ENCODE measurements at regions not wholly inside any gene's neighbourhood (a gene's known extent, or its start where the extent isn't known, plus 50 kb on each side); places are given as distances from the start of the nearest gene placed in this dataset.

GRCh38 chr12:107362960-107363359 is 269.6 kb upstream of the CRY1 start:
- POLR2A ChIA-PET (ENCODE audit: unreplicated experiment), result no interaction called here
- DNase-seq (no peak), ATAC-seq (no peak)
- CTCF ChIA-PET, result no interaction called here
- Histone ChIP-seq H3K9me3 (ENCODE audit: low read length) (no peaks in the 10 kb centered on the region), H3K4me1 (ENCODE audit: insufficient read depth, low read length) (peaks cover 13% of the 10 kb centered on the region), H3K27ac (ENCODE audit: low read length) (no peak overlapping the region), H3K9ac (ENCODE audit: low read length) (no peak overlapping the region), H3K4me2 (ENCODE audit: low read length) (no peak overlapping the region), H3K27me3 (ENCODE audit: low read length) (no peaks in the 10 kb centered on the region), H3K9me2 (replicated peaks; ENCODE audit: low read length) (no peaks in the 10 kb centered on the region), H4K20me1 (ENCODE audit: low read length) (no peaks in the 10 kb centered on the region), H3F3A (ENCODE audit: low read length, unreplicated experiment) (no peaks in the 10 kb centered on the region), H2AFZ (ENCODE audit: low read length) (no peak overlapping the region), H3K79me2 (ENCODE audit: low read length) (no peaks in the 10 kb centered on the region; the same call in 1 of the 2 replicates), H3K36me3 (ENCODE audit: low read depth, low read length) (no peaks in the 10 kb centered on the region), H3K4me3 (ENCODE audit: low read length) (no peak overlapping the region)
- BruUV-seq (replicated peaks), result no TSS peak
- TF ChIP-seq CTCF (conservative IDR thresholded peaks at IDR 0.05; ENCODE audit: low read depth, low read length) (no peak), EZH2phosphoT487 (IDR thresholded peaks at IDR 0.05; ENCODE audit: borderline replicate concordance, low read length) (no peak), EZH2 (IDR thresholded peaks at IDR 0.05; ENCODE audit: low read length, unreplicated experiment) (no peak)
- intact Hi-C loops (cut with micrococcal nuclease), result no loop called here

GRCh38 chr12:107364875-107365518 is 271.6 kb upstream of the CRY1 start:
- H3K79me2 ChIP-seq (ENCODE audit: low read length), result no peaks in the 10 kb centered on the region
- H3K4me3 ChIP-seq (ENCODE audit: low read length), result no peak overlapping the region
- no peaks in the 10 kb centered on the region for H3K9me3 ChIP-seq (ENCODE audit: low read length)
- no peak overlapping the region for H3K27ac ChIP-seq (ENCODE audit: low read length)
- H3F3A ChIP-seq (ENCODE audit: low read length, unreplicated experiment), result no peaks in the 10 kb centered on the region
- ATAC-seq (no peak), DNase-seq (no peak)
- POLR2A ChIA-PET (ENCODE audit: unreplicated experiment), result no interaction called here
- TF ChIP-seq CTCF (conservative IDR thresholded peaks at IDR 0.05; ENCODE audit: low read depth, low read length) (no peak), EZH2 (IDR thresholded peaks at IDR 0.05; ENCODE audit: low read length, unreplicated experiment) (no peak), EZH2phosphoT487 (IDR thresholded peaks at IDR 0.05; ENCODE audit: borderline replicate concordance, low read length) (no peak)
- no peak overlapping the region for H3K4me2 ChIP-seq (ENCODE audit: low read length)
- H3K36me3 ChIP-seq (ENCODE audit: low read depth, low read length), result no peaks in the 10 kb centered on the region
- BruUV-seq (replicated peaks), result no TSS peak
- no peaks in the 10 kb centered on the region for H3K9me2 ChIP-seq (replicated peaks; ENCODE audit: low read length)
- intact Hi-C loops (cut with micrococcal nuclease), result no loop called here
- no peaks in the 10 kb centered on the region for H4K20me1 ChIP-seq (ENCODE audit: low read length)
- no peaks in the 10 kb centered on the region for H3K27me3 ChIP-seq (ENCODE audit: low read length)
- no peak overlapping the region for H3K9ac ChIP-seq (ENCODE audit: low read length)
- H3K4me1 ChIP-seq (ENCODE audit: insufficient read depth, low read length), result 0 out of 2 replicates have a peak, but pooled peaks cover under 1% of the 10 kb centered on the region
- CTCF ChIA-PET, result no interaction called here
- no peak overlapping the region for H2AFZ ChIP-seq (ENCODE audit: low read length)

GRCh38 chr12:107365703-107366102 is 272.4 kb upstream of the CRY1 start:
- no peaks in the 10 kb centered on the region for H3K9me3 ChIP-seq (ENCODE audit: low read length)
- H3F3A ChIP-seq (ENCODE audit: low read length, unreplicated experiment), result no peaks in the 10 kb centered on the region
- TF ChIP-seq CTCF (conservative IDR thresholded peaks at IDR 0.05; ENCODE audit: low read depth, low read length), result no peak
- DNase-seq (no peak), ATAC-seq (no peak)
- no peaks in the 10 kb centered on the region for H3K79me2 ChIP-seq (ENCODE audit: low read length)
- H3K9me2 ChIP-seq (replicated peaks; ENCODE audit: low read length), result no peaks in the 10 kb centered on the region
- no peak overlapping the region for H3K4me2 ChIP-seq (ENCODE audit: low read length)
- POLR2A ChIA-PET (ENCODE audit: unreplicated experiment), result no interaction called here
- H3K9ac ChIP-seq (ENCODE audit: low read length), result no peak overlapping the region
- H2AFZ ChIP-seq (ENCODE audit: low read length), result no peak overlapping the region
- no peaks in the 10 kb centered on the region for H3K4me1 ChIP-seq (ENCODE audit: insufficient read depth, low read length)
- BruUV-seq (replicated peaks), result no TSS peak
- no peaks in the 10 kb centered on the region for H3K27me3 ChIP-seq (ENCODE audit: low read length)
- no peaks in the 10 kb centered on the region for H3K36me3 ChIP-seq (ENCODE audit: low read depth, low read length)
- CTCF ChIA-PET, result no interaction called here
- no peak overlapping the region for H3K27ac ChIP-seq (ENCODE audit: low read length)
- no peaks in the 10 kb centered on the region for H4K20me1 ChIP-seq (ENCODE audit: low read length)
- no peak overlapping the region for H3K4me3 ChIP-seq (ENCODE audit: low read length)
- intact Hi-C loops (cut with micrococcal nuclease), result no loop called here

Data from PC-3 (cell line).